ENCODE measurements at regions not wholly inside any gene's neighbourhood (a gene's known extent, or its start where the extent isn't known, plus 50 kb on each side); places are given as distances from the start of the nearest gene placed in this dataset.

DNA sequence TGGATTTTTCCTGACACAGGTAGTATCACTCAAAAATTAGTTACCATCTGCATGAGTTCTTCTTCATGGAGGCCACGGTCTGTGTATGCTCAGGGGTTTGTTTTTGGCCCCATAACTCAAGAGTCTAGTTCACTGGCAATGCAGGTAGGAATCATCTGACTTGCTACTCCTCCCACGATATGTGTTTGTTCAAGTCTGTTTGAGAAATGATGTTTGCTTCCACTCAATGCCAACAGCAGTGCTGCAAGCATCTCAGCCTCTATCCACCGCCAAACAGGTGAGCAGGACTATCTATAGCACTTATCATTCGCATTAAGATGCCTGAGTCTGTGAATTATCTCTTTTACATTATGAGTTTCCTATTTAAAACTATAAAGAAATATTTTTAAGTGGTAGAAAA is 264.8 kb upstream of the PTGER4 start:
- no peak for DNase-seq (ENCODE audit: low spot score)

DNA sequence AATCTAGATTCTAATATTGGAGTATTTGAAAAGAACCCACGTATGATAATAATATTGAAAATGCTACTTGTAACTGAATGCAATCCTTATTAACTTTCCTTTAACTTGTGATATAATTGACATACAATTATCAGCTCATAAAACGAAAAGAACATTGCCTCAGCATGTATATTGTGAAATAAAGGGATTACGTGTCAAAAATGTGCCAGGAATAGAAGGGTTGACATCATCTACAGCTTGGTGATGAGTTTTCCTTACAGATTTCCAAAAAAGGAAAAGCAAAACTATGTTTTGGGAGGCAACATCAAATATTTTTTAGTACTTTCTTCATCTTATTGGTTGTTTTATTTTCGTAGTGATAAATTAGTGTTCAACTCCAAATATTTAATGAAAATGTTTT is 266.0 kb upstream of the PTGER4 start:
- no peak for DNase-seq (ENCODE audit: low spot score)

DNA sequence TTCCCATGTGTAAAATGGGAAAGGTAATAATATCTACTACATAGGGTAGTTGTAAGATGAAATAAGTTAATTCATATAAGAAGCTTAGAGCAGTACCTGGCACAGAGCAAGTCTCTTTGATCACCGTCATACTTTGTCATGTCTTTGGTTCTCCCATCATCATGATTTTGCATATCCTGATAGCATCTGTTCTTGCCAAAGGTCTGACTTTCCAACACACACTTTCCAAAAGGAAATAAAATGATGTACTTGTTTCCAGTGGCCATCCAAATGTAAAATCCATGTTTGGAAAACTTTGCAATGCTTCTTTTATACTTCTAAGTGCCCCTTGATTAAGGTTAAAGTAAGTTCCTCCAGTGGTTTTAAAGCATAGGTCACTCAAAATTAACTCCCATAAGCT is 266.9 kb upstream of the PTGER4 start:
- DNase-seq (ENCODE audit: low spot score): no peak

DNA sequence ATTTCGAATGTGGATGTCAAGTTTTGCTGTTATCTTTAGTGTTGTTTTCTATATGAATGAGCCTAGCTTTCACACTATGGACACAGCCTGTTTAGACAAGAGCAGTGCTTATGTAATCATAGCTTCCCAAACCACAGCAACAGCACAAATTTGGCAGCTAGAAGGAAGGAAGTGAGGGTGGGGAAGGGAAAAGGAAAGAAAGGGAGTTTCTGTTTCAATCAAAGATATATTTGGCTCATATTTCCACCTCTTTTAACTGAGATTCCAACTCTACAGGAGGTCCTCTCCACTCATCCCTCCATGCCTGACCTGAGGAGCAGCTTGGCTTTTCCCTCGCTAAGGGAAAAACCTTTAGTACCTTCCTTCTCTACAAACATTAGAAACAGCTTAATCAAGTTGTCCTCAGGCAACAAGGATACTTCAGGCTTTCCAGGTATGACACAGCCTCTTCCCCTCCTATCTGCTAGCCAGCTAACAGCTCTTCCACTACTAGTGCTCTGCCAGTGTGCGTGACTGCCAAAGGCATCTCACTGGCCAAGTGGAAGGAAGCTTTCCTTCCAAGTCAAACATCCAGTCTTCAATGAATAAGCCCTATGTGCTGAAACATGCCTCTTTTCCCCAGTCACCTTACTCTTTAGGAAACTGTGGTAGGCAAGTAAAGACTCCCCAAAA is 268.6 kb upstream of the PTGER4 start:
- peak; percentile 60 for DNase-seq (ENCODE audit: low spot score)

DNA sequence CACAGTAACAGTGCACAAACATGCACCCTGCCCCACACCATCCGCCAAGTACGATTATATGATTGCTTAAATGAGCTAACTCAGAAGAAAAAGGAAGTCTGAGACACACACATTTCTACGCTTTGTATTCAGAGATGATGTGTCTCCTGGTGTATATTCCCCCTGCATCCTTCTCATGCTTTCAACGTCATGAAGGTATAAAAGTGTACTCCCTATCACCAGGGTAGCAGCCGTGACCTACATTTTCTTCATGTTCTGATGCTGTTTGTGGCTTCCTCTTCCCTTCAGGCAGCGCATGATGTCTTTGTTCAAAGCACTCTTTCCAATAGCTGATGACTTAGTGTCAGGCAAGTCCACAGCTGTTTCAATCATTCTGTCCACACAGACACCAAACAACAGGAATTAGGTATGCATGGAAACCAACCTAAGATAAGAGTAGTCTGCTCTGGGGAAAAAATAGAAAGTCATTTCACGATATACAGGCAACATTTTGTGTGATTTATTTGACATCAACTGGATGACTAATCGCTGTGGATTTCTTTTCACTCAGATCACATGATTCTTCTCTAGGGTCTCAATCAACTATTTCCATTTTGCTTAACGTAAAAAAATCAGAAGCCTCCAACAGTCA is 269.4 kb upstream of the PTGER4 start:
- peak; percentile 90 for DNase-seq (ENCODE audit: low spot score)

DNA sequence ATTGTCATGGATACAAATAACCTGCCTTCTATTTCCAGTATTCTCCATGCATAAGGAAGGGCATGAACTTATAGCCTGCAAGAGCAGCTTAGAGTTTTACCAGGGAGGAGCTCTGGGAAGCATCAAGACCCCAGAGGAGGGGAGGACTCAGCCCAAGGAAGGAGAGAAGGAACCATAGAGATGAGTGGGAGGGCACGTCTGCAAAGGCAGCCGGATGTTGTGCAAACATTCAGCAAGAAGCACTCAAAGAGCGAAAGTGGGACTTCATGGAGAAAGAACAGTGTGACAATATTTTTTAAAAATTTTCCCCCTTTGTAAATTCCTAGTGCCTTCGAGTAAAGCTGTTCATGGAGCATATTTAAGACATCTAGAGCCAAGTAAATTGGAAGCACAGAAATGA is 270.1 kb upstream of the PTGER4 start:
- DNase-seq (ENCODE audit: low spot score): peak; percentile 73

DNA sequence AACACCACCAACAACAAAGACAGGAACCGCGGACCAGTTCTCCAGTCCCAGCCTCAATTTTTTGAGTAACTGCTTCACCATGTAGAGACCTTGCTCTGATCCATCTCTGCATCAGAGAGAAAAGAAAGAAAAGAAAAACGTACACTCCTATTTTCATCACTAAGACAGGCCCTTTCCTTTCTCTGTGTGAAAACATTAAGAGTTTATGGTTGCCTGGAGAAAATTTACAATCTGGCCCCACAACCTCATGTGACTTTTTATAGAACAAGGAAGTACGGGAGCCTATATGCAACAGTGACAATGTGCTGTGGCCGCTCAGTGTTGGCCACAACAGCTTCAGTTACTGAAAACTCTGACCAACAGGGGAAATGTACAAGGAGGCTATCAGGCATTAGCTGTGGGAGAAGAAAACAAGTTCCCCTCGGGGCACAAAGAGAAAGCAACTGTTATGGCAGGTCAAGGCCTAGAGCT is 272.9 kb upstream of the PTGER4 start:
- DNase-seq (ENCODE audit: low spot score): no peak

DNA sequence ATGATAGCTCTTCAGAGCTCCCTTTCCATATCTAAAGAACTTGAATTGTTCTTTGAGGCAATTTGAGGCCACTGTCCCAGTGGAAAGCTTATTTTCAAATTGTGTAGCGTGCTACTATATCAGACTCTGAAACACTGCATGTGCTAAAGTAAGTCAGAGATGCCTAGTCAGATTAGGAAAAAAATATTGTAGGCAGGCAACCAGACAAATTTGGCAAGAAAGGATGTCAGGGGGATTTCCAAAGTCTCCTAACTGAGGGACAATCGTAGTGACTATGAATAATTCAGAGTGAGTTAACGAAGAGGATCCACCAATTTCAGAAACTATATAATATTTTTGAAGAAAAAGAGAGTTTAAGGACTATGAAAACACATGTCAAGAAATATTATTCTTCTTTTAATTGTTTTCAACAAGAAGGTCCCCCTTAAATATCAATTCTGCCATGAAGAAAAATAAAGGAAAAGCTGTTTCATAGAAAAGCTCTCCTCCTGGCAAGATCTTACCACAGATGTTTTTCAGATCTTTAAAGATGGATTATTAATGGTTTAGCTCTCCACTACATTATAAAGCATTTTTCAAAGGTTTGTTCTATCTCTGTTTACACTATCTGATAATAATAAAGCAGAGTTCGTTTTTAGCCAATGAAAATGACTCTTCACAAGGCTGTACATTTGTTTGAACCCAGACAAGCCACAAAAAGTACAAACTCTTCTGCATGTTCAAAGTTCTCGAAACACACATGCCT is 273.5 kb upstream of the PTGER4 start:
- DNase-seq (ENCODE audit: low spot score): peak; percentile 88

DNA sequence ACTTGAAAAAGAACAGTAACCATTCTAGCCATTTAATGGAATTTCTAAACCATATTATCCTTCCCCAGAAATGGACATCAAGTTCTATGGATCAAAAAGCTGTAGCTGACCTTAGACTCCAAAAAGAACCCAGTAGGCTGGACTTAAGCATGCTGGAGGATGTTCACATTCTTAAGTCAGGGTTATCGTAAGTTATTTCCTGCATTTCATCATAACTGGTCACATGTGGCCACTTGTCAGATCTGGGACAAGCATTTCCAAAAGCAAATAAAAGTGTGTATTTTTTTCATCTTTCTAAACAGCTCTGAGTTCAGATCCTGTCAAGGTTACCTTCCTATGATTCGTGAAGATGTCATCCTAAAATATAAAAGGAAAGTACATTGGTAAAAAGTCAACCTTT is 274.5 kb upstream of the PTGER4 start:
- DNase-seq (ENCODE audit: low spot score): no peak

DNA sequence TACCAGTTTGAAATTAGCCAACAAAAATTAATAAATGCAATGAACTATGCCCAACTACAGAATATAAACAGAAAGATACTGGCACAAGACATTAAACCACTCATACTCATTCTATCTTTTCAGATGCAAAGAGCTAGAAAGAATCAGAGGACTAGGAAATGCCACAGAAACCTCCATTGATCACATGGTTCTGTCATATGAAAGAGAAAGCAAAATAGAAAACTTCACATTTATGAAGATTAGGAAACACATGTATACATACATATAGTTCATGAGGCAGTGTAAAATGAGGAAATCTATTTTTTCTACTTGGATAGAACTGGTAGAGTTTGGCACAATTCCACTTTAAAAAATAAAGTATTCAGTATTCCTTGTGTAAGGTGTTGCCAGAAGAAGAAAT is 275.1 kb upstream of the PTGER4 start:
- DNase-seq (ENCODE audit: low spot score): peak; percentile 71

DNA sequence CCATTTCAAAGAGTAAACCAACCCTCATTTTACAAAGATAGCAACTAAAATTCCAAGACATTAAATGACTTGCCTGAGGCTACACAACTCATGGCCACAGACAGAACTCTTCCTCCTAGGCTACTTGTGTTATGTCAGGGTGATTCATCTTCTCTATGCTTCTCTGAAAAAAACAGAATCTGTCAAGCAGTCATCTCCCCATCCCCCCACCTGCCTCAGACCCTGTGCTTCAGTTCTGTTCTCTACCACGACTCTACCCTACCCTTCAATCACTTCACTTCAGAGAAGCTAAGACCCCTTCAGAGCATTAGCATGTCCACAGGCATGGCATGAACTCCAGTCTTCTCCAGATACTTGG is 277.7 kb upstream of the PTGER4 start:
- DNase-seq (ENCODE audit: low spot score): peak; percentile 75

DNA sequence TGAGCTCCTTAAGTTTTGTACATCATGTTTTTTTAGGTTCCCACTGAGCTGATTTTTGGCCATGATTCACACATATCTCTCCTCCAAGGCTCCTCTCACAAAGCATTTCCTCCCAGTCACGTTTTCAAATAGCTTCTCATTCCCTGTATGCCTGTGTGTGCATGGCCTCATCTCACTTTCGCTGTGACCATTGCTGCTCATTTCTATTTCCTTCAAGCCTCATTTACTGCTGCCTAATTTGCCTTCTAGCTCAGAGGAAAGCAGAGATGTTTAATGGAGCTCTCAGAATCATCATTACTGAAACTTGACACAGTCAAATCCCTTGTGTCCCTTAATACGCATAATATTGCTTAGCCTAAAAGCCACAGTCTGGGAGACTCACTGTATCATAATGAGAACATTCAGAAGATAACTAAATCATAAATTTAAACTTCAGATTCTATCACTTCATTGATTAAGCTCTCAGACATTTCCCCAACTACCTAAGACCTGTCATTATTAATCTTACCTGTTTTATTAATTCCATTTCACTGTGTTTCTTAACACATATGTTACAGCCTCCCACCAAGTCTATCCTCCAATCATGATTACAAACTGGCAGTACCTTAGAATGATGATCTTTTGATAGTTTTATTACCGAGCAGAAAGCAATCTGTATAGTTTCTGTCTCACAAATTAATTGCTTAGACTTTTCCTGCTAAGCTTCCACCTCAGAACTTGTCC is 278.3 kb upstream of the PTGER4 start:
- DNase-seq (ENCODE audit: low spot score): peak; percentile 77

DNA sequence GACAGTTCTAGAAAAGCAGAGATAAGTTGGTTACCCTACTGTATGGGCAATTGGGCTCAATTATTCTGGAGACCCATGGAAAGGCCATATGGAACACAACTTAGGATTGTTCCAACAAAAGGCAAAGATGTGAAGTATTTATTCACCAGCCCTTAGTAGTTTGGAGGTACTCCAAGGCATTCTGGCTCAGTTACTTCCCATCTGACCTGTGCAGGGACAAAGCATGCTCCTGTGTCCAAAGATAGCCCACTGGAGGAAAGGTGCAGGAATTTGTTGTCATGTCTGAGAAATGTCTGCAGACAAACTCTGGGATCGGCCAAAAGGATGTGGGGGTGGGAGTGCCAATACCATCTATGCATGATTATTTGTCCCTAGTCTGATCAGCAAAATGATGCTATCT is 279.5 kb upstream of the PTGER4 start:
- no peak for DNase-seq (ENCODE audit: low spot score)

DNA sequence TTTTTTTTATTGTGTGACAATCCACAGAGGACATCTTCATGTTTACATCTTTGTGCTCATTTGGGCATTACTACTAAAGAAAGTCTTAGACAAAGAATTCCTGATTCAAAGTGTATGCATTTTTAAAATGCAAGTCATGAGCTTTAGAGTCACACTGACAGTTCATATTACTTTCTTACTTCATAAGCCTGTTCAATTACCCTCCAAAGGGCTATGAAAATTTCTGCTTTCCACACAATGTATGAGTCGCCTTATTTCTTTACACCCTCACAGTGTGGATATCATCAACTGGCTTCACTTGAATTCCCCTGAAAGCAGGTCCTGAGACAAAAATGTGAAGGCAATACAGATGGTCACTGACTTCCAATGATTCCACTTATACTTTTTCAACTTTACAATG is 280.4 kb upstream of the PTGER4 start:
- DNase-seq (ENCODE audit: low spot score): no peak

DNA sequence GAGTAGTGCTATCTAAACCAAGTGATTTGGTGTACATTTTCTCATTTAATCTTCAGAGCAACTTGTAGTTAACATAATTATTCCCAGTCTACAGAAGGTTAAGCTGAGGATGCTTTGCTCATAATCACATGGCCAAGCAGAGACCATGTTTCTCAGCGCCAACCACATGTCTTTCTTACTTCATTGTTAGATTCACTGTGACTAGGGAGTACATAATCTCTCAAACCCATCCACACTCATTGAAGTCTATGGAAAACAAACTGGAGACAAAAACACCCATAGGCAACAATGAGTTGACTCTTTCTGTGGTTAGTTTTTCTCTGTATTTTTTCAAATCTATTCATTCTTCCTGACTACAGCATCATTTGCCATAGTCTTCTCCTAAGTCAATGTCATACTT is 281.7 kb upstream of the PTGER4 start:
- no peak for DNase-seq (ENCODE audit: low spot score)

DNA sequence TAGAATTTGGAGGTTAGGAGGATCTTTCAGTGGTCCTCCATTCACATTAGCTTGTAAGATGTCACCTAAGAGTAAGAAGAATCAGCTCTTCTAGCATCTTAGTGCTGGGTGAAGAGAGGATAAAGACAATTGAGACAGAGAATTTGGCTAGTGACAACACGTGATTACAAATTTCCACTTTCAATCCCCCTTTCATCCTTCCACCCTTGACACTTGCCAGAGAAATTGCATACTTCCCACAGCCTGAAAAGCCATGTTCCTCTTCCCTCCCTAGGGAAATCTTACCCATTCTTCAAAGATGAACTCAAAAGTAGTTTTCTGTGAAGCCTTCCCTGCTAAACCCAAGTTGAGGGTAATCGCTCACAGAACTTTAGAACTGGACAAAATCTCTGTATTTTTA is 282.6 kb upstream of the PTGER4 start:
- DNase-seq (ENCODE audit: low spot score): no peak

DNA sequence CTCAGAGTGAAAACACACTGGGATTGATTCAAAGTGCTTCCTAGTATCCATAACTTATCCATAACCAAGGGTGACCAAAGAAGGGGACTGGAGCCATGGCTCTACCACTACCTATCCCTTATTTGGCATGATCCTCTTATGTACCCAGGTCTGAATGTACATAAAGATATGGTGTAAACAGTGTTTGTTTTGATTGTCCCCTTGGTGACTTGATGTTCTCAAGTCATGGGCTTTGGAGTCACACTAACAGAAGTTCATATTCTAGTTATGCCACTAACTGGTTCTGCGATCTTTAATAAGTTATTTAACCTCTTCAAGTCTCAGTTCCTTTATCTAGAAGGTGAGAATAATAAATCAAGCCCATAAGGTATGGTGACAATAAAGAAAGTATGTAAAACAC is 283.4 kb upstream of the PTGER4 start:
- no peak for DNase-seq (ENCODE audit: low spot score)

DNA sequence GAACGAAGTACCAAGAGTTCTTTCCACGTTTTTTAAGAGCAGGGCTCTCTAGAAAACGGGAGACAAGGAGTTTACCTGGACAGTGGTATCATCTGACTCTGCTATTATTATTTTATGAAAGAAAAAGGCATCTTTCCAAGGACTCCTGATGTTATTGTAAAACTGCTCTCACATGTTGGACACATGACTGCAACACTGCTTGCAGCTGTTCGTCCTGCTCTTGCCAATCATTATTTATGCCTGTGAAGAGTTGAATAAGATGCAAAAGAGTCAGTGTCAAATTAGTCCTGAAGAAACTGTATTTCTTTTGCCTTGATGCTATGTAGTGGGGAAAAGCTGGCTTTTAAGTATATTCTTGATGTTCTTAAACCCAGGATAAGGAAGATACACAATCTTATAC is 284.5 kb upstream of the PTGER4 start:
- DNase-seq (ENCODE audit: low spot score): no peak

DNA sequence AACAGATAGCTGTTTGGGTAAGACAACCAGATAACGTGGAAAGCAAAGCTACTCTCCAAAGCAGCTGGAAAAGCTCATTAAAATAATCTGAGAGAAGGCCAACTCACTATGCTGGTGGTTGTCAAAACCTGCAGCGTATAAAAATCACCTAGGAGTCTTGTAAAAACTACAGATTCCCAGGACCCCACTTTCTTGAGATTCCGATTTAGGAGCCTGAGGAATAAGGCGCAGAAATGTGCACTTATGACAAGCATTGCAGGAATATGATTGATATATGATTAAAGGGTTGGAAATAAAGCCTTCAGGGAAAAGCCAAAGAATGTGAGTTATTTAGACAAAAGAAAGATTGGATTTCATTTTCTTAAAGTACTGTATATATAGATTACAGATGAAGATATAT is 285.0 kb upstream of the PTGER4 start:
- no peak for DNase-seq (ENCODE audit: low spot score)

DNA sequence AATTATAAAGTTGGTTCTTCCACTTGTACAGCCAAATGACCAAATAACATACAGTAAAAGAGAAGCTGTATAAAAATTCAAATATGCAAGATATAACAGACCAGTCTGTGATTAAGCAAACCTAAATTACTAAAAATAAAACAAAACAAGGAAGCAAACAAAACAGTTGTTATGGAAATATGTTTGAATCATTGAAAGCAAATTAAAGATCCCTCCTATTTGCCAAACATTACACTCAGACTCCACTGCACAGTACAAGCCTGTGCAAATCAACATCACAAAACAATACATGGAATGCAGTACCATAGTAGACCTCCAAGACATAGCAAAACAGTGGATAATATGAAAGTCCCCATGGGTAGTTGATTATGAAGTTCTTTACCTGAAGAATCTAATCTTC is 288.1 kb upstream of the PTGER4 start:
- DNase-seq (ENCODE audit: low spot score): no peak

DNA sequence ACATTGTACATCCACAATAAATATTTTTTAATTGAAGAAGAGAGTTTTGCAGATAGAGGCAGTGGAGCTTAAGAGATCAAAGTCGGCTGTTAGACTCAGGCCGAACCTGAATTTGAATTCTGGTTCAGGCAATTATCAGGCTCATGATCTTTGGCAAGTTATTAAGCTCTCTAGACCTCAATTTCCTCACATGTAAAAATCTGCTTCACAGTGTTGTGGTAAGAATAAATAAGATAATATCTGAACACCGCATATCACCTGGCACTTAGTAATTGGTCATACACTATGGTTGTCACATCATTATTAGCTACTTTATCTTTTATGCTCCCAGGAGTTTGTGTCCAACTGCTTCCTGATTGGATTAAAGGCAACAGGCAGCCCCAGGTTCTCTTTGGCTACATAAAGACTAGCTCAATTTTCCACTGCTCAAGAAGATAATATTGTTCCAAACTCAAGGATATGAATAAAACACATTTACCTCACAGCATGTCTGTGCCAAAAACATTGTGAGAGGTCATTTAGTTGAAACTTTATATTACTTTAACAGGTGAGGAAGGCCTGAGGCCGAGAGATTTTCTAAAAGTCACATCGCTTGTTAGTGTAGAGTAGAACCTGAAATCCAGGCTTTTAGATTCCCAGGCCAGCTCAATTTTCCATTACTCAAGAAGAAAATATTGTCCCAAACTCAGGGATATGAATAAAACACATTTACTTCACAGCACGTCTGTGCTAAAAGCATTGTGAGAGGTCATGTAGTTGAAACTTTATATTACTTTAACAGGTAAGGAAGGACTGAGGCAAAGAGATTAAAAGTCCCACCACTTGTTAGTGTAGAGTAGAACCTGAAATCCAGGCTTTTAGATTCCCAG is 289.2 kb upstream of the PTGER4 start:
- no peak for DNase-seq (ENCODE audit: low spot score)

DNA sequence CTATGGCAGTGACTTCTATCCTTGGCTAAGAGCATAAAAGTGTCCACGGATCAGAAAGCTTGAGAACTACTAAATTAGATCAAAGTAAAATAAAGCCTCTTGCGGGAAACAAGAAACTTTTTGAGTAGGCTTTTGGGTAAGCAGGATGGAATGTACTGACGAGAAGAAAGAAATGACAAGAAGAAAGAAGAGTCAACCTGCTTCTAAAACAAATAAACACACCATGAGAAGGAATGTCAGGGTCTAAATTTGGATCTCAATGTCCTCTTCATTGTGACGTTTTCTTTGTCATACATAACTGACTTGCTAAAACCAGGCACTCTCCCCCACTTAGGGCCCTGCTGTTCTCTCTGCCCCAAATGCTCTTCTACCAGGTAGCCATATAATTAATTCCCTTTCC is 290.1 kb upstream of the PTGER4 start:
- DNase-seq (ENCODE audit: low spot score): no peak
